PC-3 (cell line): ENCODE measurements at regions not wholly inside any gene's neighbourhood (a gene's known extent, or its start where the extent isn't known, plus 50 kb on each side); places are given as distances from the start of the nearest gene placed in this dataset.
"Not testable (repeated sequence)": the region's sequence is repeated elsewhere in the genome, so short reads cannot be mapped to it uniquely, and the experiment has no call there.

Experiments used
- ATAC-seq: fragments of 200-7000 bp; cut with Tn5 transposase; 2 replicates; pipeline ENCODE4 v1.9.1; 2020; ENCODE audit warnings: mild to moderate bottlenecking, moderate library complexity
- BruUV-seq: library from RNA; stranded (reverse); fragments of 400-500 nt; replicated peaks from 2 replicates; lab custom pipeline; 2021; lab: Mats Ljungman, UMichigan
- CTCF ChIA-PET: fragments of 300-600 bp; sonication (Branson Sonifier 250); formaldehyde crosslinking; loops from one replicate; lab custom pipeline; 2022; ENCODE audit warnings: antibody characterized with exemption; lab: Charles Lee
- POLR2A ChIA-PET: fragments of 300-600 bp; sonication (Branson Sonifier 250); formaldehyde crosslinking; loops from one replicate; lab custom pipeline; 2022; ENCODE audit warnings: antibody characterized with exemption; ENCODE audit not compliant: unreplicated experiment; lab: Charles Lee
- DNase-seq: peaks from one replicate; pipeline ENCODE4 v3.0.0-alpha.2; 2015
- H2AFZ ChIP-seq: fragments of 300-600 bp; sonication (generic); 2 replicates; pipeline ENCODE4 v1.6.0; 2016; ENCODE audit warnings: antibody characterized with exemption, low read length
- H3F3A ChIP-seq: fragments of 300-600 bp; sonication (generic); one replicate; pipeline ENCODE4 v1.6.0; 2017; ENCODE audit warnings: antibody characterized with exemption, low read length, control low read depth, mild to moderate bottlenecking; ENCODE audit not compliant: unreplicated experiment
- H3K27ac ChIP-seq: fragments of 300-600 bp; sonication (generic); 2 replicates; pipeline ENCODE4 v1.5.1; 2016; ENCODE audit warnings: mild to moderate bottlenecking, low read length
- H3K27me3 ChIP-seq: fragments of 300-600 bp; sonication (generic); 2 replicates; pipeline ENCODE4 v1.6.1; 2016; ENCODE audit warnings: low read length, mixed read lengths
- H3K36me3 ChIP-seq: fragments of 300-600 bp; sonication (generic); 2 replicates; pipeline ENCODE4 v1.6.1; 2016; ENCODE audit warnings: low read depth, mixed run types, low read length, mixed read lengths
- H3K4me1 ChIP-seq: fragments of 300-600 bp; sonication (generic); 2 replicates; pipeline ENCODE4 v1.5.1; 2016; ENCODE audit warnings: low read length; ENCODE audit not compliant: insufficient read depth
- H3K4me2 ChIP-seq: fragments of 300-600 bp; sonication (generic); 2 replicates; pipeline ENCODE4 v1.6.0; 2016; ENCODE audit warnings: low read length
- H3K4me3 ChIP-seq: fragments of 300-600 bp; sonication (generic); 2 replicates; pipeline ENCODE4 v1.5.1; 2016; ENCODE audit warnings: mild to moderate bottlenecking, low read length, mixed read lengths
- H3K79me2 ChIP-seq: fragments of 300-600 bp; sonication (generic); 2 replicates; pipeline ENCODE4 v1.6.1; 2017; ENCODE audit warnings: low read length, mixed read lengths
- H3K9ac ChIP-seq: fragments of 300-600 bp; sonication (generic); 2 replicates; pipeline ENCODE4 v1.6.0; 2016; ENCODE audit warnings: mild to moderate bottlenecking, low read length
- H3K9me2 ChIP-seq: fragments of 300-600 bp; sonication (generic); replicated peaks from 2 replicates; pipeline ENCODE4 v1.6.1; 2016; ENCODE audit warnings: mixed run types, low read length, mixed read lengths
- H3K9me3 ChIP-seq: fragments of 300-600 bp; sonication (generic); 2 replicates; pipeline ENCODE4 v1.6.1; 2016; ENCODE audit warnings: low read length, mixed read lengths
- H4K20me1 ChIP-seq: fragments of 300-600 bp; sonication (generic); 2 replicates; pipeline ENCODE4 v1.6.1; 2016; ENCODE audit warnings: low read length, mixed read lengths
- intact Hi-C: fragments of 100-400 bp; cut with micrococcal nuclease; formaldehyde crosslinking; loops from 2 replicates; pipeline ENCODE4 v1.9.0; 2023

GRCh38 chr1:161454865-161455707, 50.2 kb upstream of the FCGR2A start:
- POLR2A ChIA-PET, H3K79me2 ChIP-seq, H2AFZ ChIP-seq, H3K27me3 ChIP-seq, H3K4me2 ChIP-seq, CTCF ChIA-PET, H3F3A ChIP-seq, H3K4me3 ChIP-seq, H3K27ac ChIP-seq, H4K20me1 ChIP-seq, H3K36me3 ChIP-seq, BruUV-seq, H3K9me2 ChIP-seq, H3K9ac ChIP-seq, intact Hi-C loops, H3K9me3 ChIP-seq, H3K4me1 ChIP-seq, DNase-seq: not testable (repeated sequence)
- peak; percentile 34 for ATAC-seq

DNA sequence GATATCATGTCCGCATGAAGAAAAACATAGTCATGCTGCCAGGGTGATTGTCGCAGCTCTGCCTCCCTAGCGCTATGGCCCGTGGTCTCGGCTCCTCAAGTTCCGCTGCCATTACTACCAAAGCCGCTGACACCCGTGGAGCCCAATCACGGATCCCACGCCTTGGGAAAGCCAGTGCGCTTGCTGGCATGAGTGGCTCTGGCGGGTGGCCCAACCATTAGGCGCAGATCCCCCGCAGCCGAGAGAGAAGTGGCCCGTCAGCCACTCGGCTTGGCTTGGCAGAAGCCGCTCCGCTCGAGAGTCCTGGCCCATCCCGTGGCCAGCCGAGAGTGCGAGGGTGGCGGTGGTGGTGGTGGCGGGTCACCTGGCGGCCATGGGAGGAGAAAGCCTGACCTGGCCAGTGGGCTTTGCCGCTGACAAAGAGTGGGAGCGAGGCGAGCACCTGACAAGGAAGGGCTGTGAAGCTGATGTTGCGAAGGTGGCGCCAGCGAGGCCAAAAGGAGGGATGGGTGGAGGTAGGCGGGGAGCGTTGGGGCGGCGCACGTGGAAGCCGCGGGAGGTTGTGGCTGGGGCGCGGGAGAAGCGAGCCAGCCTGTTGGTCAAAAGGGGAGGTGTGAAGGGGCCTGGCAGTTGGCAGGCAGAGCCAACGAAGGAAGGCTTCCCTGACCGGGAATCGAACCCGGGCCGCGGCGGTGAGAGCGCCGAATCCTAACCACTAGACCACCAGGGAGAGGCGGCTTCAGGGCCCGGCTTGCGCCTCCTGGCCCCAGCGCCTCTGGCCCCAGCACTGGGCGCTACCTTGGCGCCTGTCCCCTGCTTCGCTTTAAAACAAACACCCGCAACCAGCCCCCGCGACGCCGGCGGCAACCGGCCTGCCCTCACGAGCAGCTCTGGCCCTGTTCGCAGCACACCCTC, 51.0 kb upstream of the FCGR2A start:
- H4K20me1 ChIP-seq, H3K36me3 ChIP-seq, CTCF ChIA-PET, H3K9ac ChIP-seq, H2AFZ ChIP-seq, H3K27me3 ChIP-seq, H3K4me2 ChIP-seq, intact Hi-C loops, POLR2A ChIA-PET, H3K79me2 ChIP-seq, H3F3A ChIP-seq, H3K9me3 ChIP-seq, H3K4me3 ChIP-seq, H3K4me1 ChIP-seq, DNase-seq, BruUV-seq, H3K27ac ChIP-seq, H3K9me2 ChIP-seq: not testable (repeated sequence)
- peak; percentile 57 for ATAC-seq

DNA sequence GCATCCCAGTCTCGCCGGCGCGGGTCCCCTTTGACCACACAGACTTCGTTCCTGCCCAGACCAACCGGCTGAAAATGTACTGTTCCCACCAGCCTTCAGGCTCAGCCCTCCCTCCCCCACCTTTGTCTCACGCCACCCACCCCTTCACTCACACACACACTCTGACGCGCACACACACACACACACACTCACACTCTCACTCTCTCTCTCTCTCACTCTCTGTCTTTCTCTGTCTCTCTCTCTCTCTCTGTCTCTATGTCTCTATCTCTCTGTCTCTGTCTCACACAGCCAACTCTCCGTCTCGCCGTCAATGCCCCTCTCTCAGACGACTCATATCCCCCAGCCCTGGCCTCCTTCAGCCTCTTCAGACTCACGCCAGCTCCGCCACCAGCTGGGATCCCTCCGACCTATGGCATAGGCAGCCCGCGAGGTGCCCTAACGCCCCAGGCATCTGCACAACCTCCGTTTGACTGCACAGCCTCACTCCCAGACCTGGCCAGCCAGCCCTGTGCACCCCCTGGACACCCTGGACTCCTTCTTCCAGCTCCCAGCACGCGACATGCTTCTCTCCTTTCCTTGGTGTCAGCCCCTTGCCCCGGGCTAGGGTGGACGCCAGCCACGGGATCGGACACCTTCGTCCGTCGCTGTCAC, 53.4 kb upstream of the FCGR2A start:
- CTCF ChIA-PET, H3K9ac ChIP-seq, H3K27me3 ChIP-seq, H3K4me3 ChIP-seq, H3K4me2 ChIP-seq, H3K36me3 ChIP-seq, POLR2A ChIA-PET, DNase-seq, ATAC-seq, intact Hi-C loops, H3F3A ChIP-seq, H3K79me2 ChIP-seq, H2AFZ ChIP-seq, H4K20me1 ChIP-seq, H3K9me3 ChIP-seq, BruUV-seq, H3K4me1 ChIP-seq, H3K27ac ChIP-seq, H3K9me2 ChIP-seq: not testable (repeated sequence)

GRCh38 chr1:161447760-161448332, 57.4 kb upstream of the FCGR2A start:
- H4K20me1 ChIP-seq, H2AFZ ChIP-seq, H3K27ac ChIP-seq, H3K4me1 ChIP-seq, H3F3A ChIP-seq, H3K79me2 ChIP-seq, POLR2A ChIA-PET, H3K27me3 ChIP-seq, H3K4me3 ChIP-seq, intact Hi-C loops, H3K9ac ChIP-seq, BruUV-seq, H3K9me3 ChIP-seq, DNase-seq, H3K4me2 ChIP-seq, CTCF ChIA-PET, H3K9me2 ChIP-seq, H3K36me3 ChIP-seq: not testable (repeated sequence)
- peak; percentile 10 for ATAC-seq

DNA sequence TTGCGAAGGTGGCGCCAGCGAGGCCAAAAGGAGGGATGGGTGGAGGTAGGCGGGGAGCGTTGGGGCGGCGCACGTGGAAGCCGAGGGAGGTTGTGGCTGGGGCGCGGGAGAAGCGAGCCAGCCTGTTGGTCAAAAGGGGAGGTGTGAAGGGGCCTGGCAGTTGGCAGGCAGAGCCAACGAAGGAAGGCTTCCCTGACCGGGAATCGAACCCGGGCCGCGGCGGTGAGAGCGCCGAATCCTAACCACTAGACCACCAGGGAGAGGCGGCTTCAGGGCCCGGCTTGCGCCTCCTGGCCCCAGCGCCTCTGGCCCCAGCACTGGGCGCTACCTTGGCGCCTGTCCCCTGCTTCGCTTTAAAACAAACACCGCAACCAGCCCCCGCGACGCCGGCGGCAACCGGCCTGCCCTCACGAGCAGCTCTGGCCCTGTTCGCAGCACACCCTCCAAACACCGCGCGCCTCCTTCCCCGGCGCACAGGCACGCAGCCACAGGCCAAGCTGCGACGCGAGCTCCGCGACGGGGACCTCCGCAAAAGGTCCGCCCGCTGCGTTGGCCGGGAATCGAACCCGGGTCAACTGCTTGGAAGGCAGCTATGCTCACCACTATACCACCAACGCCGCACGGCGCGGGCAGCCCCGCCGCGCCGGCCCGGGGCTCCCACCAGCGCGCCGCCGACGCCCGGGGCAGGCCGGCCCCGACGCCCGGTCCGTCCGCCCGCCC, 58.1 kb upstream of the FCGR2A start:
- DNase-seq, POLR2A ChIA-PET, H3K27me3 ChIP-seq, H4K20me1 ChIP-seq, H3K9ac ChIP-seq, CTCF ChIA-PET, H3K4me2 ChIP-seq, H3K9me2 ChIP-seq, H3K9me3 ChIP-seq, H3K36me3 ChIP-seq, H3F3A ChIP-seq, H3K4me1 ChIP-seq, H3K27ac ChIP-seq, H2AFZ ChIP-seq, H3K4me3 ChIP-seq, H3K79me2 ChIP-seq, intact Hi-C loops, BruUV-seq: not testable (repeated sequence)
- peak; percentile 37 for ATAC-seq

DNA sequence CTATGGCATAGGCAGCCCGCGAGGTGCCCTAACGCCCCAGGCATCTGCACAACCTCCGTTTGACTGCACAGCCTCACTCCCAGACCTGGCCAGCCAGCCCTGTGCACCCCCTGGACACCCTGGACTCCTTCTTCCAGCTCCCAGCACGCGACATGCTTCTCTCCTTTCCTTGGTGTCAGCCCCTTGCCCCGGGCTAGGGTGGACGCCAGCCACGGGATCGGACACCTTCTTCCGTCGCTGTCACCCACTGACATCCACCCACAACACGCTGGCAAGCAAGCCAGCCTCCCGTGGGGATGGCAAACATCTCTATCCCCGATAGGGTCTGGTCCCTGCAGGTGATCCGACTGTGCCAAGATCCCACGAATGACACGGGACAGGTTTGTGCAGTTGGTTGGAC, 60.5 kb upstream of the FCGR2A start:
- H3K36me3 ChIP-seq, H3K4me2 ChIP-seq, intact Hi-C loops, H2AFZ ChIP-seq, H3K27ac ChIP-seq, ATAC-seq, H4K20me1 ChIP-seq, H3F3A ChIP-seq, H3K79me2 ChIP-seq, H3K27me3 ChIP-seq, H3K4me3 ChIP-seq, H3K9me3 ChIP-seq, POLR2A ChIA-PET, CTCF ChIA-PET, H3K9ac ChIP-seq, DNase-seq, H3K4me1 ChIP-seq, H3K9me2 ChIP-seq: not testable (repeated sequence)
- TSS peak; percentile 33 for BruUV-seq
